ENCODE measurements at regions not wholly inside any gene's neighbourhood (a gene's known extent, or its start where the extent isn't known, plus 50 kb on each side); places are given as distances from the start of the nearest gene placed in this dataset.
A peak's percentile ranks its signal among the peaks of the same experiment; 100 is the strongest.
"Not testable (repeated sequence)": the region's sequence is repeated elsewhere in the genome, so short reads cannot be mapped to it uniquely, and the experiment has no call there.

- DNase-seq: no peak
- H3K36me3 ChIP-seq: no peaks in the 10 kb centered on the region
- no peak overlapping the region for H3K27ac ChIP-seq
- no peaks in the 10 kb centered on the region for H3K9me3 ChIP-seq (replicated peaks)
- no peaks in the 10 kb centered on the region for H3K4me1 ChIP-seq
- no peak overlapping the region for H3K4me3 ChIP-seq
- no peaks in the 10 kb centered on the region for H3K27me3 ChIP-seq
These were observed 526.0 kb upstream of the ADGRL4 start for GRCh38 chr1:79532555-79532954.

GRCh38 chr1:79531790-79532189, 525.3 kb upstream of the ADGRL4 start:
- H3K9me3 ChIP-seq (replicated peaks): no peaks in the 10 kb centered on the region
- H3K27me3 ChIP-seq: no peaks in the 10 kb centered on the region
- no peak for DNase-seq
- H3K4me1 ChIP-seq: no peaks in the 10 kb centered on the region
- no peaks in the 10 kb centered on the region for H3K36me3 ChIP-seq
- H3K4me3 ChIP-seq: no peak overlapping the region
- H3K27ac ChIP-seq: no peak overlapping the region

GRCh38 chr1:79530476-79530875, 523.9 kb upstream of the ADGRL4 start:
- no peaks in the 10 kb centered on the region for H3K9me3 ChIP-seq (replicated peaks)
- H3K27me3 ChIP-seq: no peaks in the 10 kb centered on the region
- no peak for DNase-seq
- H3K4me3 ChIP-seq: no peak overlapping the region
- no peaks in the 10 kb centered on the region for H3K36me3 ChIP-seq
- H3K27ac ChIP-seq: no peak overlapping the region
- H3K4me1 ChIP-seq: no peaks in the 10 kb centered on the region

- Histone ChIP-seq H3K4me3 (no peak overlapping the region), H3K4me1 (no peaks in the 10 kb centered on the region), H3K27me3 (no peaks in the 10 kb centered on the region), H3K27ac (no peak overlapping the region), H3K9me3 (replicated peaks) (no peaks in the 10 kb centered on the region), H3K36me3 (no peaks in the 10 kb centered on the region)
- no peak for DNase-seq
These were observed 523.5 kb upstream of the ADGRL4 start for GRCh38 chr1:79530055-79530454.

GRCh38 chr1:79524126-79524525, 517.6 kb upstream of the ADGRL4 start:
- no peaks in the 10 kb centered on the region for H3K4me1 ChIP-seq
- H3K4me3 ChIP-seq: no peak overlapping the region
- no peak for DNase-seq
- no peaks in the 10 kb centered on the region for H3K27me3 ChIP-seq
- no peaks in the 10 kb centered on the region for H3K9me3 ChIP-seq (replicated peaks)
- no peaks in the 10 kb centered on the region for H3K36me3 ChIP-seq
- no peak overlapping the region for H3K27ac ChIP-seq

- Histone ChIP-seq H3K27ac (no peak overlapping the region), H3K27me3 (no peaks in the 10 kb centered on the region), H3K4me3 (no peak overlapping the region), H3K36me3 (no peaks in the 10 kb centered on the region), H3K4me1 (no peaks in the 10 kb centered on the region), H3K9me3 (replicated peaks) (no peaks in the 10 kb centered on the region)
- no peak for DNase-seq
These were observed 512.7 kb upstream of the ADGRL4 start for GRCh38 chr1:79519084-79519760.

- Histone ChIP-seq H3K4me3 (no peak overlapping the region), H3K27me3 (no peaks in the 10 kb centered on the region), H3K4me1 (no peaks in the 10 kb centered on the region), H3K27ac (no peak overlapping the region), H3K36me3 (no peaks in the 10 kb centered on the region), H3K9me3 (replicated peaks) (no peaks in the 10 kb centered on the region)
- no peak for DNase-seq
These were observed 511.1 kb upstream of the ADGRL4 start for GRCh38 chr1:79517470-79518224.

- H3K4me1 ChIP-seq: no peaks in the 10 kb centered on the region
- H3K27me3 ChIP-seq: no peaks in the 10 kb centered on the region
- DNase-seq: peak in 1 of 2 experiments; percentile 3
- H3K4me3 ChIP-seq: no peak overlapping the region
- no peak overlapping the region for H3K27ac ChIP-seq
- H3K9me3 ChIP-seq (replicated peaks): no peaks in the 10 kb centered on the region
- no peaks in the 10 kb centered on the region for H3K36me3 ChIP-seq
These were observed 501.2 kb upstream of the ADGRL4 start for GRCh38 chr1:79507770-79508169.

- Histone ChIP-seq H3K27me3 (no peaks in the 10 kb centered on the region), H3K27ac (no peak overlapping the region), H3K9me3 (replicated peaks) (no peaks in the 10 kb centered on the region), H3K36me3 (no peaks in the 10 kb centered on the region), H3K4me3 (no peak overlapping the region), H3K4me1 (no peaks in the 10 kb centered on the region; the same call in 1 of the 2 replicates)
- DNase-seq: no peak
These were observed 494.6 kb upstream of the ADGRL4 start for GRCh38 chr1:79501153-79501552.

GRCh38 chr1:79499541-79499940, 493.0 kb upstream of the ADGRL4 start:
- H3K27ac ChIP-seq: no peak overlapping the region
- no peaks in the 10 kb centered on the region for H3K36me3 ChIP-seq
- H3K9me3 ChIP-seq (replicated peaks): no peaks in the 10 kb centered on the region
- no peaks in the 10 kb centered on the region for H3K27me3 ChIP-seq
- no peaks in the 10 kb centered on the region; the same call in 1 of the 2 replicates for H3K4me1 ChIP-seq
- no peak overlapping the region for H3K4me3 ChIP-seq
- DNase-seq: no peak

- Histone ChIP-seq H3K27me3 (no peaks in the 10 kb centered on the region), H3K4me1 (no peaks in the 10 kb centered on the region; the same call in 1 of the 2 replicates), H3K27ac (no peak overlapping the region), H3K9me3 (replicated peaks) (no peaks in the 10 kb centered on the region), H3K4me3 (no peak overlapping the region), H3K36me3 (no peaks in the 10 kb centered on the region)
- DNase-seq: peak; percentile 11 to 64
These were observed 490.8 kb upstream of the ADGRL4 start for GRCh38 chr1:79497193-79497773.

- Histone ChIP-seq H3K9me3 (replicated peaks) (no peaks in the 10 kb centered on the region), H3K27ac (no peak overlapping the region), H3K36me3 (no peaks in the 10 kb centered on the region), H3K27me3 (no peaks in the 10 kb centered on the region), H3K4me3 (no peak overlapping the region), H3K4me1 (no peaks in the 10 kb centered on the region; the same call in 1 of the 2 replicates)
- no peak for DNase-seq
These were observed 489.6 kb upstream of the ADGRL4 start for GRCh38 chr1:79496129-79496528.

GRCh38 chr1:79493702-79494101, 487.2 kb upstream of the ADGRL4 start:
- not testable (repeated sequence) for H3K4me3 ChIP-seq

GRCh38 chr1:79488572-79489121, 482.1 kb upstream of the ADGRL4 start:
- not testable (repeated sequence) for DNase-seq; H3K27ac ChIP-seq; H3K36me3 ChIP-seq; H3K9me3 ChIP-seq (replicated peaks); H3K27me3 ChIP-seq; H3K4me1 ChIP-seq; H3K4me3 ChIP-seq

More at GRCh38 chr1:79493702-79494101, 487.2 kb upstream of the ADGRL4 start:
- not testable (repeated sequence) for H3K27me3 ChIP-seq; H3K9me3 ChIP-seq (replicated peaks); DNase-seq; H3K27ac ChIP-seq; H3K36me3 ChIP-seq; H3K4me1 ChIP-seq

GRCh38 chr1:79478728-79479373, 472.3 kb upstream of the ADGRL4 start:
- H3K27ac ChIP-seq: no peak overlapping the region
- no peak overlapping the region for H3K4me3 ChIP-seq
- no peaks in the 10 kb centered on the region for H3K27me3 ChIP-seq
- H3K4me1 ChIP-seq: no peaks in the 10 kb centered on the region
- DNase-seq: no peak
- no peaks in the 10 kb centered on the region for H3K9me3 ChIP-seq (replicated peaks)
- H3K36me3 ChIP-seq: no peaks in the 10 kb centered on the region
